Gastroesophageal sphincter (tissue), 3 donors: ENCODE measurements at regions not wholly inside any gene's neighbourhood (a gene's known extent, or its start where the extent isn't known, plus 50 kb on each side); places are given as distances from the start of the nearest gene placed in this dataset.

Experiments
- CTCF ChIP-seq, 4 experiments: fragments of 200-600 bp in 2 of 4; fragments of 450-650 bp in 2 of 4; sonication (generic) in 1 of 4; IDR thresholded peaks; one replicate each; pipeline ENCODE4 v1.5.1; 2017 to 2019; ENCODE audit warnings: antibody characterized with exemption in 4 of 4, mild to moderate bottlenecking in 2 of 4, moderate library complexity in 2 of 4
- EP300 ChIP-seq: sonication (generic); formaldehyde crosslinking; IDR thresholded peaks from one replicate; pipeline ENCODE4 v1.6.1; 2017; ENCODE audit warnings: antibody characterized with exemption, mild to moderate bottlenecking
- POLR2A ChIP-seq, 2 donors: fragments of 450-650 bp; IDR thresholded peaks; one replicate each; pipeline ENCODE4 v1.6.1; 2017; ENCODE audit warnings: antibody characterized with exemption in 2 of 2, mild to moderate bottlenecking in 2 of 2, moderate library complexity in 1 of 2
- POLR2AphosphoS5 ChIP-seq: sonication (generic); formaldehyde crosslinking; IDR thresholded peaks from one replicate; pipeline ENCODE4 v1.6.1; 2017; ENCODE audit warnings: antibody characterized with exemption

GRCh38 chr7:84324136-84324630 lies 129.6 kb upstream of the SEMA3A start:
- TF ChIP-seq CTCF (IDR thresholded peaks at IDR 0.05) (no peak), EP300 (no peak), POLR2A (IDR thresholded peaks at IDR 0.05) (no peak), POLR2AphosphoS5 (no peak)
